PC-9 (cell line): ENCODE measurements at regions not wholly inside any gene's neighbourhood (a gene's known extent, or its start where the extent isn't known, plus 50 kb on each side); places are given as distances from the start of the nearest gene placed in this dataset.

Source experiments
- BruUV-seq: library from RNA; stranded (reverse); fragments of 400-500 nt; replicated peaks from 2 replicates; lab custom pipeline; 2021; lab: Mats Ljungman, UMichigan
- CTCF ChIA-PET: fragments of 300-600 bp; sonication (Branson Sonifier 250); formaldehyde crosslinking; loops from one replicate; lab custom pipeline; 2022; ENCODE audit warnings: antibody characterized with exemption; lab: Charles Lee
- POLR2A ChIA-PET: fragments of 300-600 bp; sonication (Branson Sonifier 250); formaldehyde crosslinking; loops from one replicate; lab custom pipeline; 2022; ENCODE audit warnings: antibody characterized with exemption; ENCODE audit not compliant: unreplicated experiment; lab: Charles Lee
- DNase-seq, 2 experiments: peaks; one replicate each; pipeline versions ENCODE4 v3.0.0 to v3.0.0-alpha.2; 2015 to 2022; ENCODE audit warnings: mixed read lengths in 1 of 2
- H2AFZ ChIP-seq: fragments of 200-600 bp; sonication (generic); 2 replicates; pipeline ENCODE4 v1.8.1; 2017; ENCODE audit warnings: antibody characterized with exemption
- H3F3A ChIP-seq: fragments of 200-600 bp; sonication (generic); 2 replicates; pipeline ENCODE4 v1.8.1; 2017; ENCODE audit warnings: antibody characterized with exemption, mild to moderate bottlenecking, low read depth; ENCODE audit not compliant: insufficient read depth
- H3K27ac ChIP-seq: fragments of 200-600 bp; sonication (generic); 2 replicates; pipeline ENCODE4 v1.6.1; 2016; ENCODE audit warnings: mixed run types
- H3K27me3 ChIP-seq: fragments of 200-600 bp; sonication (generic); 2 replicates; pipeline ENCODE4 v1.6.1; 2016; ENCODE audit warnings: low read depth, mixed run types; ENCODE audit not compliant: insufficient read depth
- H3K36me3 ChIP-seq: fragments of 200-600 bp; sonication (generic); 2 replicates; pipeline ENCODE4 v1.6.1; 2016; ENCODE audit warnings: low read depth, mixed run types
- H3K4me1 ChIP-seq: fragments of 200-600 bp; sonication (generic); replicated peaks from 2 replicates; pipeline ENCODE4 v1.6.1; 2016; ENCODE audit warnings: mixed run types; ENCODE audit not compliant: insufficient read depth
- H3K4me2 ChIP-seq: fragments of 200-600 bp; sonication (generic); 2 replicates; pipeline ENCODE4 v1.6.1; 2017; ENCODE audit warnings: mixed run types
- H3K4me3 ChIP-seq: fragments of 200-600 bp; sonication (generic); 2 replicates; pipeline ENCODE4 v1.6.1; 2016; ENCODE audit warnings: mixed run types
- H3K79me2 ChIP-seq: fragments of 200-600 bp; sonication (generic); 2 replicates; pipeline ENCODE4 v1.6.1; 2017; ENCODE audit warnings: low read depth, mixed run types
- H3K9me2 ChIP-seq: fragments of 200-600 bp; sonication (generic); 2 replicates; pipeline ENCODE4 v1.8.1; 2017; ENCODE audit warnings: mild to moderate bottlenecking; ENCODE audit not compliant: insufficient read depth
- H3K9me3 ChIP-seq: fragments of 200-600 bp; sonication (generic); 2 replicates; pipeline ENCODE4 v1.8.1; 2016; ENCODE audit warnings: low read depth; ENCODE audit not compliant: insufficient read depth
- H4K20me1 ChIP-seq: fragments of 200-600 bp; sonication (generic); 2 replicates; pipeline ENCODE4 v1.8.1; 2017; ENCODE audit not compliant: insufficient read depth
- EZH2 ChIP-seq: fragments of 200-600 bp; sonication (generic); IDR thresholded peaks from 2 replicates; pipeline ENCODE4 v1.8.0; 2017; ENCODE audit warnings: antibody characterized with exemption, low read depth
- intact Hi-C: fragments of 100-400 bp; cut with micrococcal nuclease; formaldehyde crosslinking; loops from one replicate; pipeline ENCODE4 v1.10.0; 2022; ENCODE audit not compliant: unreplicated experiment
- TF ChIP-seq, protein P1 (sequence below): fragments of 200-600 bp; sonication (generic); conservative IDR thresholded peaks from 2 replicates; pipeline ENCODE4 v1.6.1; 2017; ENCODE audit warnings: mixed run types, antibody characterized with exemption, mild to moderate bottlenecking, moderate library complexity

GRCh38 chr6:9116026-9116425, 680.7 kb upstream of the SLC35B3 start:
- Histone ChIP-seq H3F3A (no peaks in the 10 kb centered on the region), H3K27me3 (no peaks in the 10 kb centered on the region), H3K4me3 (no peak overlapping the region), H3K4me1 (no peaks in the 10 kb centered on the region), H3K36me3 (no peaks in the 10 kb centered on the region), H3K27ac (no peak overlapping the region), H3K9me2 (no peaks in the 10 kb centered on the region), H3K4me2 (no peak overlapping the region), H3K9me3 (no peaks in the 10 kb centered on the region), H4K20me1 (no peaks in the 10 kb centered on the region), H2AFZ (no peak overlapping the region), H3K79me2 (no peaks in the 10 kb centered on the region)
- no TSS peak for BruUV-seq
- DNase-seq = no peak
- intact Hi-C loops = no loop called here
- POLR2A ChIA-PET = no interaction called here
- TF ChIP-seq EZH2 = no peak
- TF ChIP-seq, protein P1, sequence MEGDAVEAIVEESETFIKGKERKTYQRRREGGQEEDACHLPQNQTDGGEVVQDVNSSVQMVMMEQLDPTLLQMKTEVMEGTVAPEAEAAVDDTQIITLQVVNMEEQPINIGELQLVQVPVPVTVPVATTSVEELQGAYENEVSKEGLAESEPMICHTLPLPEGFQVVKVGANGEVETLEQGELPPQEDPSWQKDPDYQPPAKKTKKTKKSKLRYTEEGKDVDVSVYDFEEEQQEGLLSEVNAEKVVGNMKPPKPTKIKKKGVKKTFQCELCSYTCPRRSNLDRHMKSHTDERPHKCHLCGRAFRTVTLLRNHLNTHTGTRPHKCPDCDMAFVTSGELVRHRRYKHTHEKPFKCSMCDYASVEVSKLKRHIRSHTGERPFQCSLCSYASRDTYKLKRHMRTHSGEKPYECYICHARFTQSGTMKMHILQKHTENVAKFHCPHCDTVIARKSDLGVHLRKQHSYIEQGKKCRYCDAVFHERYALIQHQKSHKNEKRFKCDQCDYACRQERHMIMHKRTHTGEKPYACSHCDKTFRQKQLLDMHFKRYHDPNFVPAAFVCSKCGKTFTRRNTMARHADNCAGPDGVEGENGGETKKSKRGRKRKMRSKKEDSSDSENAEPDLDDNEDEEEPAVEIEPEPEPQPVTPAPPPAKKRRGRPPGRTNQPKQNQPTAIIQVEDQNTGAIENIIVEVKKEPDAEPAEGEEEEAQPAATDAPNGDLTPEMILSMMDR = no peak
- CTCF ChIA-PET = interaction anchor here (0.6 kb wide), 1 partner anchor 70 kb away, joined by 7 read pairs; no protein-coding TSS in a partner anchor

DNA sequence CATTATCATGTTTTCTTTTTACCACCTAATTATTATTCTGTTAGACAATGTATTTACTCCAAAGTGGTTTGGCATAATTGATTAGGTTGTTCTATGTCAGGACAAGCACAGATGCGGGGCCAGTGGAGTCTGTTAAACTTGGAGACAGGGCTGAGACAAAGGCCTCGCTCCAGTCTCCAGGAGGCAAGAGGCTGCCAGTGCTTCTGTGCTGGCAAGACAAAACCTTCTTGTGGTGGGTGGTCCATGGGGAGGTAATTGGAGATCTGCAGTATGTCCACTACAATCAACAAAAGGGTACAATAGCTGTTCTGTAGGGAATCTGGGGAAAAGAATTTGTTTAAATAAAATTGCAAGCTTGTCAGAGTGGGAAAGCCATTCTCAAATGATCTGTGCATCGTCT, 677.2 kb upstream of the SLC35B3 start:
- POLR2A ChIA-PET = no interaction called here
- no peaks in the 10 kb centered on the region for H3K27me3 ChIP-seq
- H3K9me2 ChIP-seq = no peaks in the 10 kb centered on the region
- H3K79me2 ChIP-seq = no peaks in the 10 kb centered on the region
- no peaks in the 10 kb centered on the region for H3K9me3 ChIP-seq
- CTCF ChIA-PET = no interaction called here
- no peaks in the 10 kb centered on the region for H3K36me3 ChIP-seq
- no TSS peak for BruUV-seq
- H3K4me3 ChIP-seq = no peak overlapping the region
- H3F3A ChIP-seq = no peaks in the 10 kb centered on the region
- no peaks in the 10 kb centered on the region for H4K20me1 ChIP-seq
- intact Hi-C loops = no loop called here
- no peak for DNase-seq
- H3K27ac ChIP-seq = no peak overlapping the region
- TF ChIP-seq, protein P1 = no peak
- no peak for TF ChIP-seq EZH2
- no peak overlapping the region for H3K4me2 ChIP-seq
- H2AFZ ChIP-seq = no peak overlapping the region
- H3K4me1 ChIP-seq = no peaks in the 10 kb centered on the region

DNA sequence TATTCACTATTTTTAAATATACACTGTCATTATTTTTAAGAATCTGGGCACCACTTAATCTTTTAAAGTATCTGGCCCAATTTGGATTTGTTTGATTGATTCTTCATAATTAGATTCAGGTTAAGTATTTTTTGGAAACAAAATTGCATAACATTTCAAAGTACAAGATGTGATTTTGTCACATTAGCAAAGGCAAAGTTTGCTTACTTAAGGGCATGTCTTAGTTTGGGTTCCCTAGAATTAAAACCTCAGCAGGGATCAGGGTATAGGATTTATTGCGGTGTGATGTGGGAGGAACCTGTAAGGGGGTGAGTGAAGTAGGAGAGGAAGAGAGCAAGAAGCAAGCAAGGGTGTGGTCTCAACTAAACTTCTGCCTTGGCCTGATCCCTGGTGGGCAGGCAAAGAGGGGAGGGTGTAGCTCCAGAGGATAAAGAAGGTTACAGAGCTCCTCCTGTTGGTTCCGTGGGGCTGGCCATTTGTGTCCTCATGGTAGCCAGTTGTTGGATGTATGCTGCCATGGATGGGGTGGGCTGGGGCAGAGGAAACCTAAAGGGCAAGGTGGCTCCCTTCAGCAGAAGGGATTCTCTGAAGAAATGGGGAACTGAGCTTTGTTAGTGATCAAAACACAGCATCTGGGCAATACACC, 668.7 kb upstream of the SLC35B3 start:
- Histone ChIP-seq H3F3A (no peaks in the 10 kb centered on the region), H3K27ac (no peak overlapping the region), H3K36me3 (no peaks in the 10 kb centered on the region), H3K9me2 (no peaks in the 10 kb centered on the region), H4K20me1 (no peaks in the 10 kb centered on the region), H2AFZ (no peak overlapping the region), H3K4me3 (no peak overlapping the region), H3K4me1 (no peaks in the 10 kb centered on the region), H3K79me2 (no peaks in the 10 kb centered on the region), H3K4me2 (no peak overlapping the region), H3K9me3 (no peaks in the 10 kb centered on the region), H3K27me3 (no peaks in the 10 kb centered on the region)
- DNase-seq = no peak
- ChIA-PET CTCF (no interaction called here), POLR2A (no interaction called here)
- no TSS peak for BruUV-seq
- no peak for TF ChIP-seq EZH2
- TF ChIP-seq, protein P1 = no peak
- intact Hi-C loops = no loop called here
